Lower leg skin (tissue), 4 donors: ENCODE measurements at regions not wholly inside any gene's neighbourhood (a gene's known extent, or its start where the extent isn't known, plus 50 kb on each side); places are given as distances from the start of the nearest gene placed in this dataset.

Experiments
- DNase-seq, 2 donors: peaks; one replicate each; pipeline ENCODE4 v3.0.0-alpha.2; 2019; ENCODE audit warnings: low spot score in 2 of 2
- H3K4me3 ChIP-seq: fragments of 200-600 bp; sonication (generic); 2 replicates; pipeline ENCODE4 v1.5.1; 2017; ENCODE audit warnings: mild to moderate bottlenecking, low read depth; ENCODE audit not compliant: poor library complexity, severe bottlenecking
- POLR2A ChIP-seq, 2 donors: fragments of 450-650 bp; IDR thresholded peaks; one replicate each; pipeline ENCODE4 v1.6.1; 2016 to 2017; ENCODE audit warnings: antibody characterized with exemption in 2 of 2, mild to moderate bottlenecking in 1 of 2, moderate library complexity in 1 of 2
- WGBS, 2 donors: methylation state at CpG; one replicate each; pipeline ENCODE4 v1.1.5; 2018; 5-methylcytosine and 5-hydroxymethylcytosine counted together
- intact Hi-C: fragments of 100-400 bp; cut with DNase I; formaldehyde crosslinking; loops from one replicate; pipeline ENCODE4 v1.15.0; 2023; ENCODE audit warnings: low total_unique reads
- TF ChIP-seq, protein P1 (sequence below), 3 donors: fragments of 450-650 bp; IDR thresholded peaks; one replicate each; pipeline ENCODE4 v1.5.1; 2016; ENCODE audit warnings: antibody characterized with exemption in 3 of 3, mild to moderate bottlenecking in 3 of 3, moderate library complexity in 2 of 3

DNA sequence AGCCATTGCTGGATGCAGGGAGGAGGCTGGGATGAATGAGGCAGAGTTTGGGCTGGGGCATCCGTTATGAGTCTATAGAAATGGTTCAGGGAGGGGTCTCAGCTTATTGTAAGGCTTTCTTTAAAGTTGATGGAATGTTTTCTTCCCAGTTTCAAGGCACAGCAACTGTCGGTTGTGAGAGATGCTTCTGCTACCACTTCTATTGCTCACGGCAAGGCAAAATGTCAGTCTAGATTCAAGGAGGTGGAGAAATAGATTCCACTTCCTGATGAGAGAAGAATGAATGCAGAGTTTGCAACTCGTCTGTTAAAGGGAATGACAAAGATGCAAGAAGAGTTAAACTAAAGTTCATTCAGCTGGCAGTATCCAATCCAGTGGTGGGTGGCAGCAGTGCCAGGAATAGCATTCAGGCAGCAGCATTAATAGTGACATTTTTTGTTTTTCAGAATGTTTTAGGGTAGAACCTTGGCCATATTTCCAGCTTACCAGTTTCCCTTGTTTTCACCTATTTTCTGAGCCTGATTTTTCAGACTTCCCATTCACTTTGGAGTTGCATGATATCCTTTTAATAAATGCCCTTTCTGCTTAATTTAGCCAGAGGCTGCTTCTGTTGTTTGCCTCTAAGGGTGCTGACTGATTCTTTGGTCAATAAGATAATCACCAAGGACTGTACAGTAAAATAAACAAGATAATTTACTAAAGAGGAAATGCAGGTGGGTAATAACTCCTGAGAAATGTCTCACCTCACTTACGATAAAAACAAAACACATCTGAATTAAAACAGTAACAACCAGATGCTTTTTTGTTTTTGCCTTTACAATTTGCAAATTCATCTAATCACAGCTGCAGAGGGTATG lies 138.4 kb downstream of the RPIA start:
- intact Hi-C loops, result no loop called here
- WGBS, 2 donors, result 58 to 68% methylated on average over 5 of the region's 5 CpGs
- TF ChIP-seq POLR2A (IDR thresholded peaks at IDR 0.05), result no peak
- TF ChIP-seq, protein P1, sequence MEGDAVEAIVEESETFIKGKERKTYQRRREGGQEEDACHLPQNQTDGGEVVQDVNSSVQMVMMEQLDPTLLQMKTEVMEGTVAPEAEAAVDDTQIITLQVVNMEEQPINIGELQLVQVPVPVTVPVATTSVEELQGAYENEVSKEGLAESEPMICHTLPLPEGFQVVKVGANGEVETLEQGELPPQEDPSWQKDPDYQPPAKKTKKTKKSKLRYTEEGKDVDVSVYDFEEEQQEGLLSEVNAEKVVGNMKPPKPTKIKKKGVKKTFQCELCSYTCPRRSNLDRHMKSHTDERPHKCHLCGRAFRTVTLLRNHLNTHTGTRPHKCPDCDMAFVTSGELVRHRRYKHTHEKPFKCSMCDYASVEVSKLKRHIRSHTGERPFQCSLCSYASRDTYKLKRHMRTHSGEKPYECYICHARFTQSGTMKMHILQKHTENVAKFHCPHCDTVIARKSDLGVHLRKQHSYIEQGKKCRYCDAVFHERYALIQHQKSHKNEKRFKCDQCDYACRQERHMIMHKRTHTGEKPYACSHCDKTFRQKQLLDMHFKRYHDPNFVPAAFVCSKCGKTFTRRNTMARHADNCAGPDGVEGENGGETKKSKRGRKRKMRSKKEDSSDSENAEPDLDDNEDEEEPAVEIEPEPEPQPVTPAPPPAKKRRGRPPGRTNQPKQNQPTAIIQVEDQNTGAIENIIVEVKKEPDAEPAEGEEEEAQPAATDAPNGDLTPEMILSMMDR (IDR thresholded peaks at IDR 0.05), result no peak
- no peak for DNase-seq
- H3K4me3 ChIP-seq, result no peak overlapping the region

DNA sequence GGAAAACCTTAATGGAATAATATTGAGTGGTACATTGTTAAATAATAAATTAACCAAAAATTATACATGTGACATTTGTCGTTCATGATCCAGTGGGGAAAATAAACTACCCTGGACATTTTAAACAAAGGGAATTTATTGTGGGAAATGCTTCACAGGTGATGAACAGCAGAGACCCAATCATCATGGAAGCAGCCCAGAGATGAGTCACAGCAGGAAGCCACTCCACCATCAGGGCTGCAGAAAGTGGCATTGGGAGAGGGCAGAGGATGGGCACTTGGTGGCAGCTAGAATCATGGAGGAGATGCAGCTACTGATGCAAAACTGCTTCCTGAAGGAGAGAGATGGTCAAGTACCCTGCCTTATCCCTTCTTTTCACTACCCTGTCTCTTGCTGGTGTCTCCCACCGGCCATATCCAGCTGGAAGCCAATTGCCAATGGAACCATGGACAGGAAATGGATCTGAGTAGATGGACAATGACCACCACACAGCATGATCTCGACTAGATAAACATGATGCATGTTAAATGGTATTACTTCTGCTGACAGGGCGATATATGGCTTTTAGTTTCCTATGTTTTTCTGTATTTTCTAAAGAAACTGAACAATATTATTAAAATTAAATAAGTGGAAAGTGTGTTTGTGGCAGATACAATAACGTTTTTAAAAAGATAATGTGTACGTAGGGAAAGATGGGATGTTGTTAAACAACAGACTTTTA lies 139.8 kb downstream of the RPIA start:
- 56 to 63% methylated on average over 6 of the region's 6 CpGs for WGBS, 2 donors
- intact Hi-C loops, result no loop called here
- H3K4me3 ChIP-seq, result no peak overlapping the region
- DNase-seq, result no peak
- TF ChIP-seq, protein P1 (IDR thresholded peaks at IDR 0.05), result no peak
- no peak for TF ChIP-seq POLR2A (IDR thresholded peaks at IDR 0.05)

DNA sequence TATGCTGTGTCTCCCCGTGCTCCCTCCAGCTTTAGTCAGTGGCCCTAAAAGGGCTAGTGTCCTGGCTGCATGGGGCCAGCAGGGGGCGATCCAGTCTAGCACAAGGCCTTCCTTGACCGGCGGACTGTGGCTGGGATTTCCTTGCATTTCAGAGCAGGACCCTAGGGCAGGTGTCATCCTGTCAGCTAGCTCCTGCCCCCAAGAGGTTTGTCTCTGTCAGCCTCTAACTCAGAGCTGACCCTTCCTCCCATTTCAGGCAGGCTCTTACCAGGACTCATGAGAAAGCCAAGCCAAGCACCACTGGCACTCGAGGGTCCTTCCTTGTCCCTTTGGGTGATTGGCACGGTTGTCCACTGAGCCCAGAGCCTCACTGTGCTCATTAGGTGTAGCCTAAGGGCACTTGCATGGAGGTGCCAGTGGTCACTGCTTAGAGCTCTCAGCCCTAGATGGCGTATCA lies 140.3 kb downstream of the RPIA start:
- 38 to 41% methylated on average over 6 to 7 of the region's 7 CpGs for WGBS, 2 donors
- intact Hi-C loops, result no loop called here
- TF ChIP-seq, protein P1 (IDR thresholded peaks at IDR 0.05), result no peak
- no peak for TF ChIP-seq POLR2A (IDR thresholded peaks at IDR 0.05)
- no peak for DNase-seq
- no peak overlapping the region for H3K4me3 ChIP-seq

DNA sequence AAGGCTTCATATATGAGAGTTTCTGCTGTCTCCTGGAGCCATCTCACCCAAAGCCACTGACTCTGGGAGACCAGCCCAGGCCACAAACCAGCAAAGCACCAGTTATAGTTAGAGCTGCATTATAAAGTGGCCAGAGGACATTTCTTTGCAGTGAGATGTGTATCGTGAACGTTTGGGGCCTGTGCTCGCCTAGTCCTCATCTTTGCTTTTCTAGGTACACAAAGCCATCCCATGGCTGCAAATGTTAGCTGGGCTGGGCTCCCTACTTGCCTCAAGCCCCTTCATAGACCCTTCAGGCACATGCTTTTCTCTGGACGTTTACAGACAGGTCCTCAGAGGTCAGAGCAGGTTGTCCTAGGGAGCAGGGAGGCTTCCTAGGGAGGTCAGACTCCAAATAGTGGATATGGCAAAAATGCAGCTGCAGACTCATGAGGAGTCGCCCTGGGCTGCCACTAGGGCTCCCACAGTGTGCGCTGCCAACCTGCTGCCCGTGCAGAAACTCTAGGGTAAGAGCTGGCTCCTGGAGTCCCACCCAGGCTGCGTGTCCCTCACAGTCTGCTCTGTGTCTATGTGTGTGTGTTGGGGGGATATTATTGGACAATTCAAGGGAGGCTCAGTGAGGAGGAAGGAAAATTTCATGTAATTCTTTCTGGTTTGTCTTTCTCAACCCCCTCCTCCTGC lies 141.0 kb downstream of the RPIA start:
- 74 to 83% methylated on average over 8 of the region's 8 CpGs for WGBS, 2 donors
- TF ChIP-seq, protein P1 (IDR thresholded peaks at IDR 0.05), result no peak
- TF ChIP-seq POLR2A (IDR thresholded peaks at IDR 0.05), result no peak
- intact Hi-C loops, result no loop called here
- no peak for DNase-seq
- no peak overlapping the region for H3K4me3 ChIP-seq

DNA sequence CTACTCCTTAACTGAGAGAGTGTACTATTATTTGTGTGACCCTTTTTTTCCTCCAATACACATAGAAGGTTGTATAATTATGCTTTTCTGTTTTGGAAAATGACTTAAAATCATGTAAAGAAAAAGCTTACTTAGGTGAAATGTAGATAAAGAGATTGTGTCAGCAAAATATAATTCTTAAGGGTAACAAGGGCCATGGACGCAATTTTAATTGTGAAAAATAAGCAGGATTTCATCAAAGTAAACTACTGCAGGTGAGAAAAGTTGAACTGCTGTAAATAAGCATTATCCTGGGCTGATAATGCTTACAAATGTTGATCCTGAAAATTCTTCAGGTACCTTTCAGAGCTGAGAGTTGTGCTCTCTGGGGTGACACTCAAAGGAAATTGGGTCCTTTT lies 141.5 kb downstream of the RPIA start:
- 81 to 91% methylated on average over 1 of the region's 1 CpG for WGBS, 2 donors
- no peak overlapping the region for H3K4me3 ChIP-seq
- DNase-seq, result no peak
- intact Hi-C loops, result no loop called here
- no peak for TF ChIP-seq POLR2A (IDR thresholded peaks at IDR 0.05)
- TF ChIP-seq, protein P1 (IDR thresholded peaks at IDR 0.05), result no peak
